Endothelial cell of umbilical vein (primary cell): ENCODE measurements at regions not wholly inside any gene's neighbourhood (a gene's known extent, or its start where the extent isn't known, plus 50 kb on each side); places are given as distances from the start of the nearest gene placed in this dataset.

Experiments used
- BruUV-seq: library from RNA; stranded (reverse); fragments of 400-500 nt; replicated peaks from 2 replicates; lab custom pipeline; 2021; lab: Mats Ljungman, UMichigan
- CTCF ChIA-PET: fragments of 300-600, 350-600 bp; sonication (Branson Sonifier 250); formaldehyde crosslinking; loops from one replicate; lab custom pipeline; 2021; ENCODE audit warnings: antibody characterized with exemption, inconsistent platforms; lab: Charles Lee
- POLR2A ChIA-PET: fragments of 300-600, 350-600 bp; sonication (Branson Sonifier 250); formaldehyde crosslinking; loops from one replicate; lab custom pipeline; 2021; ENCODE audit warnings: antibody characterized with exemption, inconsistent platforms; lab: Charles Lee
- DNase-seq: peaks from one replicate; pipeline ENCODE4 v3.0.0-alpha.2; 2011; ENCODE audit warnings: low read depth, low spot score
- FAIRE-seq: peaks from 2 replicates; lab custom pipeline; 2011; peaks lifted over from hg19 to GRCh38; lab: Jason Lieb, UNC
- H2AFZ ChIP-seq: 2 replicates; pipeline ENCODE4 v1.6.0; 2012; ENCODE audit warnings: low read depth, low read length, control low read depth, inconsistent platforms
- H3K27ac ChIP-seq: 2 replicates; pipeline ENCODE4 v1.5.1; 2011; ENCODE audit warnings: low read depth, mild to moderate bottlenecking, control low read depth, low read length, moderate library complexity; ENCODE audit not compliant: insufficient read depth
- H3K27me3 ChIP-seq, 2 experiments: 2 replicates each; pipeline versions ENCODE4 v1.6.0 to v1.6.1; 2011; ENCODE audit warnings: low read length in 2 of 2, mixed read lengths in 1 of 2; ENCODE audit not compliant: control insufficient read depth in 2 of 2, insufficient read depth in 2 of 2
- H3K36me3 ChIP-seq, 2 experiments: 2 replicates in 1 of 2; 3 replicates in 1 of 2; pipeline ENCODE4 v1.5.1; 2011; ENCODE audit warnings: low read length in 2 of 2, mild to moderate bottlenecking in 1 of 2, moderate library complexity in 1 of 2; ENCODE audit not compliant: control insufficient read depth in 2 of 2, insufficient read depth in 2 of 2; ENCODE audit errors: extremely low read depth in 1 of 2
- H3K4me1 ChIP-seq: 3 replicates; pipeline ENCODE4 v1.5.1; 2011; ENCODE audit warnings: mild to moderate bottlenecking, low read length; ENCODE audit not compliant: control insufficient read depth, insufficient read depth; ENCODE audit errors: extremely low read depth
- H3K4me2 ChIP-seq: 2 replicates; pipeline ENCODE4 v1.6.1; 2011; ENCODE audit warnings: low read length, control low read depth, mixed read lengths; ENCODE audit not compliant: insufficient read depth
- H3K4me3 ChIP-seq, 3 experiments: fragments of 200-600 bp in 1 of 3; sonication (generic), shearing (Covaris generic) in 1 of 3; replicated peaks in 1 of 3; 2 replicates each; pipeline ENCODE4 v1.5.1; 2011 to 2016; ENCODE audit warnings: control low read depth in 3 of 3, low read length in 3 of 3, mild to moderate bottlenecking in 2 of 3, inconsistent platforms in 1 of 3, low read depth in 1 of 3, moderate library complexity in 1 of 3; ENCODE audit not compliant: insufficient read depth in 1 of 3
- H3K79me2 ChIP-seq: 2 replicates; pipeline ENCODE4 v1.6.0; 2012; ENCODE audit warnings: low read length, inconsistent platforms; ENCODE audit not compliant: control insufficient read depth, insufficient read depth
- H3K9ac ChIP-seq: replicated peaks from 2 replicates; pipeline ENCODE3; 2011; ENCODE audit warnings: low read length, control low read depth; ENCODE audit not compliant: insufficient read depth; ENCODE audit errors: extremely low read depth
- H3K9me1 ChIP-seq: replicated peaks from 3 replicates; pipeline ENCODE4 v1.6.0; 2011; ENCODE audit warnings: mild to moderate bottlenecking, low read length; ENCODE audit not compliant: control insufficient read depth, insufficient read depth; ENCODE audit errors: extremely low read depth
- H3K9me3 ChIP-seq: replicated peaks from 2 replicates; pipeline ENCODE4 v1.5.1; 2012; ENCODE audit warnings: low read length, inconsistent platforms; ENCODE audit not compliant: control insufficient read depth, insufficient read depth
- H4K20me1 ChIP-seq: replicated peaks from 2 replicates; pipeline ENCODE3; 2011; ENCODE audit warnings: mild to moderate bottlenecking, low read length; ENCODE audit not compliant: control insufficient read depth, insufficient read depth; ENCODE audit errors: extremely low read depth
- CTCF ChIP-seq, 2 donors: IDR thresholded peaks; 1 replicate in 1 of 2; 2 replicates in 1 of 2; pipeline ENCODE4 v1.5.1; 2011; ENCODE audit warnings: low read length in 2 of 2, mild to moderate bottlenecking in 2 of 2, moderate library complexity in 2 of 2, control low read depth in 1 of 2, inconsistent platforms in 1 of 2, low read depth in 1 of 2; ENCODE audit not compliant: insufficient read depth in 1 of 2; ENCODE audit errors: extremely low read depth in 1 of 2
- EZH2 ChIP-seq: IDR thresholded peaks from 2 replicates; pipeline ENCODE4 v1.6.1; 2012; ENCODE audit warnings: borderline replicate concordance, low read depth, mild to moderate bottlenecking, moderate library complexity, low read length, inconsistent platforms; ENCODE audit not compliant: severe bottlenecking
- FOS ChIP-seq: IDR thresholded peaks from 2 replicates; pipeline ENCODE4 v1.6.1; 2011; ENCODE audit warnings: mild to moderate bottlenecking, low read length, moderate library complexity, borderline replicate concordance; ENCODE audit not compliant: insufficient read depth
- GATA2 ChIP-seq: IDR thresholded peaks from 2 replicates; pipeline ENCODE4 v1.7.0; 2011; ENCODE audit warnings: low read depth, mild to moderate bottlenecking, moderate library complexity, mixed read lengths, low read length; ENCODE audit not compliant: insufficient read length, insufficient read depth
- JUN ChIP-seq: IDR thresholded peaks from 2 replicates; pipeline ENCODE4 v1.6.1; 2011; ENCODE audit warnings: borderline replicate concordance, low read depth; ENCODE audit not compliant: insufficient read length, insufficient read depth
- MAX ChIP-seq: IDR thresholded peaks from 2 replicates; pipeline ENCODE4 v1.6.1; 2011; ENCODE audit not compliant: insufficient read depth, insufficient read length
- MYC ChIP-seq: IDR thresholded peaks from one replicate; pipeline ENCODE4 v1.6.1; 2011; ENCODE audit warnings: mild to moderate bottlenecking, low read depth, low read length
- POLR2A ChIP-seq: IDR thresholded peaks from 2 replicates; pipeline ENCODE4 v1.6.1; 2012; ENCODE audit warnings: low read depth, mild to moderate bottlenecking, control low read depth, low read length
- POLR2AphosphoS5 ChIP-seq: IDR thresholded peaks from 2 replicates; pipeline ENCODE4 v1.6.1; 2012; ENCODE audit warnings: low read depth, mild to moderate bottlenecking, control low read depth, low read length, moderate library complexity; ENCODE audit not compliant: insufficient read depth
- dilution Hi-C: fragments of 300-500 bp; cut with MboI; formaldehyde crosslinking; loops from one replicate; pipeline ENCODE4 v1.15.0; 2019; ENCODE audit warnings: low sequenced_read_pairs; ENCODE audit not compliant: extremely low pct_ligation_motif_present
- intact Hi-C: fragments of 100-400 bp; cut with micrococcal nuclease; formaldehyde crosslinking; loops from one replicate; pipeline ENCODE4 v1.10.0; 2022

GRCh38 chr3:11698326-11699082, 54.8 kb upstream of the VGLL4 start:
- Histone ChIP-seq H4K20me1 (no peaks in the 10 kb centered on the region), H3K27ac (no peak overlapping the region), H3K27me3 (no peaks in the 10 kb centered on the region), H3K9me1 (no peaks in the 10 kb centered on the region), H3K4me1 (no peaks in the 10 kb centered on the region), H3K4me3 (no peak overlapping the region), H3K36me3 (peaks cover 0 to 5% of the 10 kb centered on the region in 2 experiments), H3K79me2 (no peaks in the 10 kb centered on the region), H2AFZ (no peak overlapping the region), H3K9ac (no peak overlapping the region), H3K4me2 (no peak overlapping the region), H3K9me3 (no peaks in the 10 kb centered on the region)
- DNase-seq = no peak
- FAIRE-seq = no peak
- CTCF ChIA-PET = interaction anchor here (1.2 kb wide), 1 partner anchor 18 kb away, joined by 4 read pairs; no protein-coding TSS in a partner anchor
- no TSS peak for BruUV-seq
- dilution Hi-C loops (no loop called here), intact Hi-C loops (no loop called here)
- TF ChIP-seq EZH2 = no peak
- no peak for TF ChIP-seq POLR2AphosphoS5
- TF ChIP-seq GATA2 = no peak
- no peak for TF ChIP-seq MAX
- TF ChIP-seq POLR2A = no peak
- TF ChIP-seq MYC = no peak
- TF ChIP-seq JUN = no peak
- no peak for TF ChIP-seq CTCF (IDR thresholded peaks at IDR 0.05; ENCODE audit: extremely low read depth in 1 of 2, insufficient read depth in 1 of 2, low read depth in 1 of 2, low read length in 2 of 2)
- no peak for TF ChIP-seq FOS
- POLR2A ChIA-PET = no interaction called here
